GM04503 (cell line): ENCODE measurements at regions not wholly inside any gene's neighbourhood (a gene's known extent, or its start where the extent isn't known, plus 50 kb on each side); places are given as distances from the start of the nearest gene placed in this dataset.

Experiments used
- DNase-seq: peaks from one replicate; pipeline ENCODE4 v3.0.0-alpha.2; 2012; ENCODE audit warnings: low read depth

- DNase-seq = no peak
These were observed 714.7 kb downstream of the EPHA4 start for GRCh38 chr2:220857368-220857767.

GRCh38 chr2:220858101-220858500 is 714.0 kb downstream of the EPHA4 start:
- no peak for DNase-seq

GRCh38 chr2:220871909-220872308 is 700.2 kb downstream of the EPHA4 start:
- DNase-seq = no peak

GRCh38 chr2:220876080-220876824 is 695.9 kb downstream of the EPHA4 start:
- DNase-seq = no peak

GRCh38 chr2:220877491-220877890 is 694.6 kb downstream of the EPHA4 start:
- DNase-seq = no peak

GRCh38 chr2:220877897-220878296 is 694.2 kb downstream of the EPHA4 start:
- DNase-seq = no peak

- no peak for DNase-seq
These were observed 691.2 kb downstream of the EPHA4 start for GRCh38 chr2:220880623-220881596.

- DNase-seq = no peak
These were observed 689.6 kb downstream of the EPHA4 start for GRCh38 chr2:220882507-220882906.

GRCh38 chr2:220885593-220885992 is 686.5 kb downstream of the EPHA4 start:
- no peak for DNase-seq

GRCh38 chr2:220887271-220887870 is 684.7 kb downstream of the EPHA4 start:
- no peak for DNase-seq

- DNase-seq = no peak
These were observed 684.2 kb downstream of the EPHA4 start for GRCh38 chr2:220887876-220888275.

- DNase-seq = no peak
These were observed 681.2 kb downstream of the EPHA4 start for GRCh38 chr2:220890931-220891330.

- peak; percentile 31 for DNase-seq
These were observed 680.7 kb downstream of the EPHA4 start for GRCh38 chr2:220891405-220891804.

- DNase-seq = no peak
These were observed 680.0 kb downstream of the EPHA4 start for GRCh38 chr2:220892018-220892634.

GRCh38 chr2:220893411-220893810 is 678.7 kb downstream of the EPHA4 start:
- DNase-seq = no peak

GRCh38 chr2:220894069-220894468 is 678.0 kb downstream of the EPHA4 start:
- DNase-seq = no peak

GRCh38 chr2:220899492-220899891 is 672.6 kb downstream of the EPHA4 start:
- DNase-seq = no peak

- DNase-seq = no peak
These were observed 668.1 kb downstream of the EPHA4 start for GRCh38 chr2:220904015-220904414.

- DNase-seq = no peak
These were observed 658.7 kb downstream of the EPHA4 start for GRCh38 chr2:220913384-220913783.

- no peak for DNase-seq
These were observed 656.9 kb downstream of the EPHA4 start for GRCh38 chr2:220915092-220915623.

- no peak for DNase-seq
These were observed 655.2 kb downstream of the EPHA4 start for GRCh38 chr2:220916931-220917330.
